ENCODE measurements at regions not wholly inside any gene's neighbourhood (a gene's known extent, or its start where the extent isn't known, plus 50 kb on each side); places are given as distances from the start of the nearest gene placed in this dataset.
"Not testable (repeated sequence)": the region's sequence is repeated elsewhere in the genome, so short reads cannot be mapped to it uniquely, and the experiment has no call there.

GRCh38 chr4:126899331-126899801, 733.4 kb upstream of the INTU start:
- DNase-seq (ENCODE audit: low read depth, low spot score) = peak; percentile 88

- DNase-seq (ENCODE audit: low read depth, low spot score) = no peak
Observed at GRCh38 chr4:126906466-126906865, 726.3 kb upstream of the INTU start.

GRCh38 chr4:126907389-126907788, 725.4 kb upstream of the INTU start:
- no peak for DNase-seq (ENCODE audit: low read depth, low spot score)

GRCh38 chr4:126916049-126916625, 716.6 kb upstream of the INTU start:
- DNase-seq (ENCODE audit: low read depth, low spot score) = no peak

- peak; percentile 86 for DNase-seq (ENCODE audit: low read depth, low spot score)
Observed at GRCh38 chr4:126916626-126917140, 716.1 kb upstream of the INTU start.

GRCh38 chr4:126922328-126922938, 710.3 kb upstream of the INTU start:
- not testable (repeated sequence) for DNase-seq (ENCODE audit: low read depth, low spot score)

- no peak for DNase-seq (ENCODE audit: low read depth, low spot score)
Observed at GRCh38 chr4:126924237-126924636, 708.5 kb upstream of the INTU start.

GRCh38 chr4:126930059-126930458, 702.7 kb upstream of the INTU start:
- DNase-seq (ENCODE audit: low read depth, low spot score) = not testable (repeated sequence)

- no peak for DNase-seq (ENCODE audit: low read depth, low spot score)
Observed at GRCh38 chr4:126935801-126936200, 697.0 kb upstream of the INTU start.

GRCh38 chr4:126937342-126937741, 695.4 kb upstream of the INTU start:
- no peak for DNase-seq (ENCODE audit: low read depth, low spot score)

- DNase-seq (ENCODE audit: low read depth, low spot score) = no peak
Observed at GRCh38 chr4:126937846-126938422, 694.8 kb upstream of the INTU start.

GRCh38 chr4:126939401-126939800, 693.4 kb upstream of the INTU start:
- peak; percentile 79 for DNase-seq (ENCODE audit: low read depth, low spot score)

- no peak for DNase-seq (ENCODE audit: low read depth, low spot score)
Observed at GRCh38 chr4:126947536-126947935, 685.2 kb upstream of the INTU start.

- no peak for DNase-seq (ENCODE audit: low read depth, low spot score)
Observed at GRCh38 chr4:126954537-126955291, 678.0 kb upstream of the INTU start.

GRCh38 chr4:126955292-126956183, 677.2 kb upstream of the INTU start:
- DNase-seq (ENCODE audit: low read depth, low spot score) = no peak

GRCh38 chr4:126956184-126956897, 676.4 kb upstream of the INTU start:
- no peak for DNase-seq (ENCODE audit: low read depth, low spot score)

- DNase-seq (ENCODE audit: low read depth, low spot score) = peak; percentile 29
Observed at GRCh38 chr4:126957556-126957955, 675.2 kb upstream of the INTU start.

- DNase-seq (ENCODE audit: low read depth, low spot score) = no peak
Observed at GRCh38 chr4:126957987-126958386, 674.8 kb upstream of the INTU start.

- DNase-seq (ENCODE audit: low read depth, low spot score) = no peak
Observed at GRCh38 chr4:126958482-126958881, 674.3 kb upstream of the INTU start.

GRCh38 chr4:126959056-126959745, 673.6 kb upstream of the INTU start:
- DNase-seq (ENCODE audit: low read depth, low spot score) = no peak
